GM12878 (cell line): ENCODE measurements at regions not wholly inside any gene's neighbourhood (a gene's known extent, or its start where the extent isn't known, plus 50 kb on each side); places are given as distances from the start of the nearest gene placed in this dataset.

Source experiments
- ATAC-seq: fragments of 200-7000 bp; cut with Tn5 transposase; 3 replicates; pipeline ENCODE4 v1.9.1; 2020; ENCODE audit warnings: mild to moderate bottlenecking, moderate library complexity
- BruUV-seq: library from RNA; stranded (reverse); fragments of 400-500 nt; replicated peaks from 2 replicates; lab custom pipeline; 2021; lab: Mats Ljungman, UMichigan
- CTCF ChIA-PET: fragments of 300-600 bp; sonication (Branson Sonifier 250); formaldehyde crosslinking; extraction: SDS; loops from one replicate; lab custom pipeline; 2021; ENCODE audit warnings: inconsistent platforms; lab: Yijun Ruan, JAX
- POLR2A ChIA-PET: fragments of 350-600 bp; formaldehyde crosslinking; extraction: SDS; loops from one replicate; lab custom pipeline; 2021; ENCODE audit warnings: inconsistent platforms; lab: Charles Lee
- RAD21 ChIA-PET: fragments of 300-600 bp; sonication (Branson Sonifier 250); formaldehyde crosslinking; loops from one replicate; lab custom pipeline; 2023; ENCODE audit warnings: antibody characterized with exemption; ENCODE audit not compliant: unreplicated experiment; lab: Charles Lee
- SMC1A ChIA-PET: fragments of 300-600 bp; sonication (Branson Sonifier 250); formaldehyde crosslinking; loops from one replicate; lab custom pipeline; 2023; ENCODE audit not compliant: unreplicated experiment, uncharacterized antibody; lab: Charles Lee
- DNase-seq: peaks from one replicate; pipeline ENCODE4 v3.0.0-alpha.2; 2011; ENCODE audit warnings: low read depth, low spot score
- FAIRE-seq: peaks from 3 replicates; lab custom pipeline; 2011; peaks lifted over from hg19 to GRCh38; lab: Jason Lieb, UNC
- H2AFZ ChIP-seq: 2 replicates; pipeline ENCODE4 v1.6.0; 2011; ENCODE audit warnings: low read depth, low read length, control low read depth; ENCODE audit not compliant: control insufficient read depth
- H3K27ac ChIP-seq: 2 replicates; pipeline ENCODE4 v1.5.1; 2011; ENCODE audit warnings: control low read depth; ENCODE audit not compliant: control insufficient read depth, insufficient read depth
- H3K27me3 ChIP-seq, 2 experiments: replicated peaks in 1 of 2; 2 replicates each; pipeline versions ENCODE4 v1.6.0 to v1.6.1; 2011; ENCODE audit warnings: low read length in 1 of 2; ENCODE audit not compliant: control insufficient read depth in 2 of 2, insufficient read depth in 2 of 2
- H3K36me3 ChIP-seq, 2 experiments: 2 replicates each; pipeline ENCODE4 v1.5.1; 2011; ENCODE audit warnings: low read length in 1 of 2; ENCODE audit not compliant: control insufficient read depth in 2 of 2, insufficient read depth in 2 of 2
- H3K4me1 ChIP-seq: 2 replicates; pipeline ENCODE4 v1.6.1; 2011; ENCODE audit warnings: mild to moderate bottlenecking, low read length, moderate library complexity, mixed read lengths; ENCODE audit not compliant: control insufficient read depth, insufficient read depth
- H3K4me2 ChIP-seq: 2 replicates; pipeline ENCODE4 v1.6.0; 2011; ENCODE audit warnings: control low read depth; ENCODE audit not compliant: control insufficient read depth, insufficient read depth
- H3K4me3 ChIP-seq: fragments of 200-600 bp; sonication (generic); 2 replicates; pipeline ENCODE4 v1.5.1; 2016
- H3K79me2 ChIP-seq: 2 replicates; pipeline ENCODE4 v1.6.0; 2011; ENCODE audit warnings: low read length; ENCODE audit not compliant: control insufficient read depth, insufficient read depth
- H3K9ac ChIP-seq: 2 replicates; pipeline ENCODE4 v1.8.0; 2011; ENCODE audit warnings: low read length, control low read depth, mixed read lengths; ENCODE audit not compliant: control insufficient read depth, insufficient read depth
- H3K9me3 ChIP-seq: replicated peaks from 3 replicates; pipeline ENCODE4 v1.5.1; 2011; ENCODE audit warnings: mild to moderate bottlenecking, low read length; ENCODE audit not compliant: control insufficient read depth, insufficient read depth
- H4K20me1 ChIP-seq: 2 replicates; pipeline ENCODE4 v1.6.0; 2011; ENCODE audit not compliant: control insufficient read depth, insufficient read depth
- HDAC6 ChIP-seq: fragments of 200-600 bp; sonication (generic); IDR thresholded peaks from one replicate; pipeline ENCODE4 v1.8.0; 2017; ENCODE audit warnings: antibody characterized with exemption; ENCODE audit not compliant: unreplicated experiment
- MAX ChIP-seq: IDR thresholded peaks from 2 replicates; pipeline ENCODE4 v1.6.1; 2012; ENCODE audit warnings: low read depth, low read length, improper control_type of control experiment
- MEF2A ChIP-seq: IDR thresholded peaks from 2 replicates; pipeline ENCODE4 v1.6.1; 2011; ENCODE audit warnings: low read depth, mild to moderate bottlenecking, low read length, moderate library complexity; ENCODE audit not compliant: insufficient read depth
- RAD21 ChIP-seq: IDR thresholded peaks from 2 replicates; pipeline ENCODE4 v1.6.1; 2011; ENCODE audit warnings: mild to moderate bottlenecking, low read depth, low read length, moderate library complexity; ENCODE audit not compliant: insufficient read depth
- RUNX3 ChIP-seq: IDR thresholded peaks from 2 replicates; pipeline ENCODE4 v1.6.1; 2012; ENCODE audit warnings: low read length, inconsistent platforms
- STAT3 ChIP-seq: IDR thresholded peaks from 2 replicates; pipeline ENCODE4 v1.6.1; 2011; ENCODE audit warnings: low read depth, low read length, improper control_type of control experiment
- TCF7 ChIP-seq: IDR thresholded peaks from 2 replicates; pipeline ENCODE4 v1.6.1; 2014; ENCODE audit warnings: antibody characterized with exemption, borderline replicate concordance
- WRNIP1 ChIP-seq: IDR thresholded peaks from 2 replicates; pipeline ENCODE4 v1.6.1; 2011; ENCODE audit warnings: low read depth, low read length, improper control_type of control experiment, borderline replicate concordance
- ZBTB4 ChIP-seq: fragments of 450-650 bp; formaldehyde crosslinking; IDR thresholded peaks from 2 replicates; pipeline ENCODE4 v1.4.0; 2022; ENCODE audit warnings: mild to moderate bottlenecking, moderate library complexity
- ZNF274 ChIP-seq: IDR thresholded peaks from one replicate; pipeline ENCODE4 v1.8.0; 2011; ENCODE audit not compliant: insufficient read length, insufficient read depth
- ZNF592 ChIP-seq: fragments of 450-650 bp; IDR thresholded peaks from 2 replicates; pipeline ENCODE4 v1.6.1; 2017; ENCODE audit warnings: mild to moderate bottlenecking, moderate library complexity
- WGBS: methylation state at CpG from one replicate; pipeline ENCODE4 v1.1.6; 2016; ENCODE audit warnings: low lambda C conversion rate; ENCODE audit not compliant: insufficient replicate concordance, insufficient coverage; ENCODE audit errors: missing lambda C conversion rate; 5-methylcytosine and 5-hydroxymethylcytosine counted together
- in situ Hi-C: fragments of 300-500 bp; cut with MboI; formaldehyde crosslinking; loops from 9 replicates; pipeline ENCODE4 v1.14.3; 2018; ENCODE audit warnings: mixed read lengths
- intact Hi-C: fragments of 100-400 bp; cut with micrococcal nuclease; formaldehyde crosslinking; loops from one replicate; pipeline ENCODE4 v1.14.2; 2022; ENCODE audit not compliant: unreplicated experiment

- ChIA-PET SMC1A (no interaction called here), CTCF (no interaction called here), RAD21 (no interaction called here), POLR2A (interaction anchor here (0.6 kb wide), 1 partner anchor 58 kb away, joined by 4 read pairs; no protein-coding TSS in a partner anchor)
- no peak overlapping the region for H2AFZ ChIP-seq
- no peak overlapping the region for H3K27ac ChIP-seq
- no peak for DNase-seq
- FAIRE-seq: no peak
- H3K4me1 ChIP-seq: no peaks in the 10 kb centered on the region
- intact Hi-C loops (no loop called here), in situ Hi-C loops (no loop called here)
- H3K9me3 ChIP-seq: no peaks in the 10 kb centered on the region
- H3K36me3 ChIP-seq: no peaks in the 10 kb centered on the region
- TF ChIP-seq WRNIP1 (no peak), HDAC6 (no peak), STAT3 (no peak), TCF7 (no peak)
- no peaks in the 10 kb centered on the region; a peak in 1 of 4 replicates for H3K27me3 ChIP-seq
- no peak overlapping the region for H3K4me2 ChIP-seq
- no peak for ATAC-seq
- no peak overlapping the region for H3K9ac ChIP-seq
- no peaks in the 10 kb centered on the region for H4K20me1 ChIP-seq
- no peak overlapping the region for H3K4me3 ChIP-seq
- no TSS peak for BruUV-seq
- H3K79me2 ChIP-seq: no peaks in the 10 kb centered on the region
- 47% methylated on average over 2 of the region's 2 CpGs for WGBS
Measured at GRCh38 chr11:116207019-116207418, 565.8 kb downstream of the BUD13 start.

- Histone ChIP-seq H3K4me3 (no peak overlapping the region), H3K4me2 (no peak overlapping the region), H3K27me3 (no peaks in the 10 kb centered on the region), H2AFZ (no peak overlapping the region), H3K4me1 (no peaks in the 10 kb centered on the region), H3K9me3 (no peaks in the 10 kb centered on the region), H4K20me1 (no peaks in the 10 kb centered on the region), H3K27ac (no peak overlapping the region), H3K9ac (no peak overlapping the region), H3K36me3 (no peaks in the 10 kb centered on the region), H3K79me2 (no peaks in the 10 kb centered on the region)
- intact Hi-C loops (no loop called here), in situ Hi-C loops (no loop called here)
- RAD21 ChIA-PET: no interaction called here
- ATAC-seq: no peak
- 3% methylated on average over 2 of the region's 2 CpGs for WGBS
- no peak for DNase-seq
- no peak for FAIRE-seq
- POLR2A ChIA-PET: no interaction called here
- BruUV-seq: no TSS peak
- SMC1A ChIA-PET: interaction anchor here (2.2 kb wide), 1 partner anchor 39 kb away, joined by 5 read pairs; no protein-coding TSS in a partner anchor
- CTCF ChIA-PET: no interaction called here
- TF ChIP-seq RUNX3 (no peak), MEF2A (no peak), ZNF274 (no peak), ZBTB4 (CRISPR knock-in tag) (no peak), ZNF592 (no peak), MAX (no peak), RAD21 (no peak)
Measured at GRCh38 chr11:116202922-116203321, 569.9 kb downstream of the BUD13 start.
